ENCODE measurements at regions not wholly inside any gene's neighbourhood (a gene's known extent, or its start where the extent isn't known, plus 50 kb on each side); places are given as distances from the start of the nearest gene placed in this dataset.

DNA sequence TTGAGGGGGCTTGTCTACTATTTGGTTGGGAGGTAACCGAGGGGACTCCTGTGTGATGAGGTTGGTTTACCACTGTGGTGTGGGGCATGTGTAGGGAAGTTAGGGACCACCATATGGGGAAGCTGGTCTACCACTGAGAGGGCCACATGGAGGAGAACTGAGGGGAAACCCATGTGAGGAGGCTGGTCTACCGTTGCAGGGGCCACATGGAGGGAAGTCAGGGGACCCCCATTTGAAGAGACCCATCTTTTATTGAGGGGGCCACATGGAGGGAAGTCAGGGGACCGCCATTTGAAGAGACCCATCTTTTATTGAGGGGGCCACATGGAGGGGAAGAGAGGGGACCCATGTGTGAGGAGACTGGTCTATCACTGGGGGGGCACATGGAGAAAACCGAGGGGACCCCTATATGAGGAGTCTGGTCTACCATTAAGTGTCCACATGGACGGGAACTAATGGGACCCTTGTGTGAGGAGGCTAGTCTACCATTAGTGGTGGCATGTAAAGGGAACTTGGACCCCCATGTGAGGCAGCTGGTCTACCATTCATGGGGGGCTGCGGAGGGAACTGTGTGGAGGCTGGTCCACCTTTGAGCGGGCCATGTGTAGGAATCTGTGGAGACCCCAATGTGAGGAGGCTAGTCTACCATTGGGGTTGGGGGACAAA, 165.5 kb downstream of the FBLN2 start:
- TF ChIP-seq, protein P1, sequence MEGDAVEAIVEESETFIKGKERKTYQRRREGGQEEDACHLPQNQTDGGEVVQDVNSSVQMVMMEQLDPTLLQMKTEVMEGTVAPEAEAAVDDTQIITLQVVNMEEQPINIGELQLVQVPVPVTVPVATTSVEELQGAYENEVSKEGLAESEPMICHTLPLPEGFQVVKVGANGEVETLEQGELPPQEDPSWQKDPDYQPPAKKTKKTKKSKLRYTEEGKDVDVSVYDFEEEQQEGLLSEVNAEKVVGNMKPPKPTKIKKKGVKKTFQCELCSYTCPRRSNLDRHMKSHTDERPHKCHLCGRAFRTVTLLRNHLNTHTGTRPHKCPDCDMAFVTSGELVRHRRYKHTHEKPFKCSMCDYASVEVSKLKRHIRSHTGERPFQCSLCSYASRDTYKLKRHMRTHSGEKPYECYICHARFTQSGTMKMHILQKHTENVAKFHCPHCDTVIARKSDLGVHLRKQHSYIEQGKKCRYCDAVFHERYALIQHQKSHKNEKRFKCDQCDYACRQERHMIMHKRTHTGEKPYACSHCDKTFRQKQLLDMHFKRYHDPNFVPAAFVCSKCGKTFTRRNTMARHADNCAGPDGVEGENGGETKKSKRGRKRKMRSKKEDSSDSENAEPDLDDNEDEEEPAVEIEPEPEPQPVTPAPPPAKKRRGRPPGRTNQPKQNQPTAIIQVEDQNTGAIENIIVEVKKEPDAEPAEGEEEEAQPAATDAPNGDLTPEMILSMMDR (IDR thresholded peaks at IDR 0.05) = no peak
- TF ChIP-seq CREB1 (CRISPR knock-in tag; IDR thresholded peaks at IDR 0.05) = no peak
- no peak for TF ChIP-seq JUN (CRISPR knock-in tag; IDR thresholded peaks at IDR 0.05)
- TF ChIP-seq TEAD1 (CRISPR knock-in tag; IDR thresholded peaks at IDR 0.05) = no peak
- no peak for TF ChIP-seq TEAD4 (CRISPR knock-in tag; IDR thresholded peaks at IDR 0.05)
- no peak for TF ChIP-seq MAX (CRISPR knock-in tag; IDR thresholded peaks at IDR 0.05)
- TF ChIP-seq PRDM15 (CRISPR knock-in tag; IDR thresholded peaks at IDR 0.05) = no peak
- no peak for TF ChIP-seq IRF2 (CRISPR knock-in tag; IDR thresholded peaks at IDR 0.05; ENCODE audit: borderline replicate concordance, low read depth)
